Chondrocyte (in vitro differentiated cells): ENCODE measurements at regions not wholly inside any gene's neighbourhood (a gene's known extent, or its start where the extent isn't known, plus 50 kb on each side); places are given as distances from the start of the nearest gene placed in this dataset.

ENCODE experiments used
- DNase-seq: peaks from one replicate; pipeline ENCODE4 v3.0.0; 2021; ENCODE audit warnings: mixed read lengths, low spot score
- H3K27ac Mint-ChIP-seq: one replicate; pipeline ENCODE4 v1.8.0; 2021; ENCODE audit warnings: mild to moderate bottlenecking, moderate library complexity, mixed read lengths; ENCODE audit not compliant: unreplicated experiment
- H3K27me3 Mint-ChIP-seq: 2 replicates; pipeline ENCODE4 v1.8.0; 2021; ENCODE audit warnings: low read depth, mixed read lengths
- H3K36me3 Mint-ChIP-seq: 2 replicates; pipeline ENCODE4 v1.8.0; 2021; ENCODE audit warnings: low read depth, mixed read lengths
- H3K4me1 Mint-ChIP-seq: 2 replicates; pipeline ENCODE4 v1.8.0; 2021; ENCODE audit warnings: low read depth, mild to moderate bottlenecking, mixed read lengths
- H3K4me3 Mint-ChIP-seq: one replicate; pipeline ENCODE4 v1.8.0; 2021; ENCODE audit warnings: mild to moderate bottlenecking, moderate library complexity, mixed read lengths; ENCODE audit not compliant: unreplicated experiment
- H3K9me3 Mint-ChIP-seq: 2 replicates; pipeline ENCODE4 v1.8.0; 2021; ENCODE audit warnings: low read depth, mixed read lengths
- TF ChIP-seq, protein P1 (sequence below): fragments of 200-600 bp; sonication (generic); IDR thresholded peaks from 2 replicates; pipeline ENCODE4 v1.5.0; 2021; ENCODE audit warnings: antibody characterized with exemption, mild to moderate bottlenecking, moderate library complexity

DNA sequence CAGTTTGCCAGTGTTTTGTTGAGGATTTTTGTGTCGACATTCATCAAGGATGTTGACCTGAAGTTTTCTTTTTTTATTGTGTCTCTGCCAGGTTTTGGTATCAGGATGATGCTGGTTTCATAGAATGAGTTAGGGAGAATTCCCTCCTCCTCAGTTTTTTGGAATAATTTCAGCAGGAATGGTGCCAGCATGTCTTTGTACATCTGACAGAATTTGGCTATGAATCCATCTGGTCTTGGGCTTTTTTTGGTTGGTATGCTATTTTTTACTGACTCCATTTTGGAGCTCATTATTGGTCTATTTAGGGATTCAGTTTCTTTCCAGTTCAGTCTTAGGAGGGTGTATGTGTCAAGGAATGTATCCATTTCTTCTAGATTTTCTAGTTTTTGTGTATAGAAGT is 320.0 kb upstream of the PPP2R3A start:
- Mint-ChIP-seq H3K36me3 (peaks cover 1% of the 10 kb centered on the region), H3K9me3 (peaks cover 22% of the 10 kb centered on the region)
- TF ChIP-seq, protein P1, sequence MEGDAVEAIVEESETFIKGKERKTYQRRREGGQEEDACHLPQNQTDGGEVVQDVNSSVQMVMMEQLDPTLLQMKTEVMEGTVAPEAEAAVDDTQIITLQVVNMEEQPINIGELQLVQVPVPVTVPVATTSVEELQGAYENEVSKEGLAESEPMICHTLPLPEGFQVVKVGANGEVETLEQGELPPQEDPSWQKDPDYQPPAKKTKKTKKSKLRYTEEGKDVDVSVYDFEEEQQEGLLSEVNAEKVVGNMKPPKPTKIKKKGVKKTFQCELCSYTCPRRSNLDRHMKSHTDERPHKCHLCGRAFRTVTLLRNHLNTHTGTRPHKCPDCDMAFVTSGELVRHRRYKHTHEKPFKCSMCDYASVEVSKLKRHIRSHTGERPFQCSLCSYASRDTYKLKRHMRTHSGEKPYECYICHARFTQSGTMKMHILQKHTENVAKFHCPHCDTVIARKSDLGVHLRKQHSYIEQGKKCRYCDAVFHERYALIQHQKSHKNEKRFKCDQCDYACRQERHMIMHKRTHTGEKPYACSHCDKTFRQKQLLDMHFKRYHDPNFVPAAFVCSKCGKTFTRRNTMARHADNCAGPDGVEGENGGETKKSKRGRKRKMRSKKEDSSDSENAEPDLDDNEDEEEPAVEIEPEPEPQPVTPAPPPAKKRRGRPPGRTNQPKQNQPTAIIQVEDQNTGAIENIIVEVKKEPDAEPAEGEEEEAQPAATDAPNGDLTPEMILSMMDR: no peak

DNA sequence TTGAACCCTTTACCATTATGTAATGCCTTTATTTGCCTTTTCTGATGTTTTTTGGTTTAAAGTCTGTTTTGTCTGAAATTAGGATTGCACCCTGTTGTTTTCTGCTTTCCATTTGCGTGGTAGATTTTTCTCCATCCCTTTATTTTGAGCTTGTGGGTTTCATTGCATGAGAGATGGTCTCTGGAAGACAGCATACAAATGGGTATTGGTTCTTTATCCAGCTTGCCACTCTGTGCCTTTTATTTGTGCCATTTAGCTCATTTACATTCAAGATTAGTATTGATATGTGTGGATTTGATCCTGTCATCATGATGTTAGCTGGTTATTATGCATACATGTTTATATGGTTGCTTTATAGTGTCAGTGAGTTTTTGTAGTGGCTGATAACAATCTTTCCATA is 318.7 kb upstream of the PPP2R3A start:
- Mint-ChIP-seq H3K36me3 (peaks cover 1% of the 10 kb centered on the region), H3K4me1 (no peaks in the 10 kb centered on the region), H3K9me3 (peaks cover 22% of the 10 kb centered on the region), H3K27ac (no peak overlapping the region), H3K27me3 (peaks cover 2% of the 10 kb centered on the region), H3K4me3 (no peak overlapping the region)
- TF ChIP-seq, protein P1: no peak
- no peak for DNase-seq

More for the DNA sequence above, 320.0 kb upstream of the PPP2R3A start:
- no peak overlapping the region for H3K4me3 Mint-ChIP-seq
- no peak overlapping the region for H3K27ac Mint-ChIP-seq
- H3K27me3 Mint-ChIP-seq: peaks cover 2% of the 10 kb centered on the region
- DNase-seq: no peak
- no peaks in the 10 kb centered on the region for H3K4me1 Mint-ChIP-seq

DNA sequence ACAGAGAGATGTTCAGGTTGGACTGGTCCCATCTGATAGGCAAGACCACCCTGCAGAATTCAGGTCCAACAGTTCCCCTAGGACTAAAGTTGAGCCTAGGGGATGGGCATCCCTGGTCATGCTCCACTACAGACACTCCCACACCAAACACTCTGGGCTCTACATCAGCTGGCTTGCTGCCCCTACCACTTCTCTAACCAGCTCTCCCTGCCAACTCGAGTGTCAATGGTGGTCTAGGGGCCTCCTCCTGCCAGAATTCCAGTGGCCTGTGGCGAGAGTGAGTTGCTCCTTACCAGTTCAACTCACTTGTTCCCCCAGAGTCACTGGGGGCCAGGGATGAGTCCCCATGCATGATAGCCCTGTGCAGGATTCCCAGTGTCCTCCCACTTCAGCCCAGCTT is 316.2 kb upstream of the PPP2R3A start:
- H3K4me3 Mint-ChIP-seq: no peak overlapping the region
- peaks cover 1% of the 10 kb centered on the region for H3K36me3 Mint-ChIP-seq
- TF ChIP-seq, protein P1: no peak
- peaks cover 2% of the 10 kb centered on the region for H3K27me3 Mint-ChIP-seq
- peaks cover 22% of the 10 kb centered on the region for H3K9me3 Mint-ChIP-seq
- no peaks in the 10 kb centered on the region for H3K4me1 Mint-ChIP-seq
- no peak for DNase-seq
- no peak overlapping the region for H3K27ac Mint-ChIP-seq

DNA sequence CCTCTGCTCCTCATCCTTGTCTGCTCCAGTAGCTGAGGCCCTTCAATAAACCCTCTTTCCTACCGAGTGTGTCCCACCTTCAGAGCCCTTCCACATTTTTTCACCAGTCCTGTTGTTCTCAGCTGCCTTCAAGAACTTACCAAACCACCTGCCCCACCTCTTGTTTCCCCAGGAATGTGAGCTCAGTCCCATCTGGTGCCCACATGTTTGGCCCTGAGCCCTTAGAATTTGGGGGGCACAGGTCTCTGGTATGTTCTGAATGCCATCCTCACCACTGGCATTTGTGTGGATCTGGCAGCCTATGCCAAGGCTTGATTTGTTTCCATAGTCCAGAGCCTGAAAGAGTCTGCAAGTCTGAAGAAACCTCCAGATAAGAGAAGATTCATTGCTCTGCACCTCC is 315.2 kb upstream of the PPP2R3A start:
- TF ChIP-seq, protein P1: no peak
- DNase-seq: no peak
- peaks cover 1% of the 10 kb centered on the region for H3K36me3 Mint-ChIP-seq
- peaks cover 2% of the 10 kb centered on the region for H3K27me3 Mint-ChIP-seq
- H3K27ac Mint-ChIP-seq: no peak overlapping the region
- peaks cover 22% of the 10 kb centered on the region for H3K9me3 Mint-ChIP-seq
- no peaks in the 10 kb centered on the region for H3K4me1 Mint-ChIP-seq
- H3K4me3 Mint-ChIP-seq: no peak overlapping the region

DNA sequence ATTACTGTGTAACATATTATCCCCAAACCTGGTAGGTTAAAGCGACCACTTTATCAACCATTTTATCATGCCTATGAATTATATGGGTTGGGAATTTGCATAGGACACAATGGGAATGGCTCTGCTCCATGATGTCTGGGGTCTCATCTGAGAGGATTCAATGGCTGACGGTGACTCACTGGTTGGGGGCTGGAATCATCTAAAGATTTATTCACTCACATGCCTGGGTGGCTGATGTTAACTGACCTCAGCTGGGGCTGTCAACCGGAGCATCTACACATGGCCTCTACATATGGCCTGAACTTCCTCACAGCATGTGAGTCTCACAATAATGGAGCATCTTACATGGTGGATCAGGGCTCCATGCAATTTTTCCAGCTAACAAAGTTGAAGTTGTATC is 313.1 kb upstream of the PPP2R3A start:
- Mint-ChIP-seq H3K9me3 (peaks cover 13% of the 10 kb centered on the region), H3K27me3 (peaks cover 2% of the 10 kb centered on the region), H3K4me1 (no peaks in the 10 kb centered on the region), H3K36me3 (no peaks in the 10 kb centered on the region), H3K27ac (no peak overlapping the region), H3K4me3 (no peak overlapping the region)
- TF ChIP-seq, protein P1: no peak
- DNase-seq: no peak
